ENCODE measurements at regions not wholly inside any gene's neighbourhood (a gene's known extent, or its start where the extent isn't known, plus 50 kb on each side); places are given as distances from the start of the nearest gene placed in this dataset.

- TF ChIP-seq ZNF274 (IDR thresholded peaks at IDR 0.05; ENCODE audit: low read depth, low read length): no peak
- no peak for TF ChIP-seq YY1 (IDR thresholded peaks at IDR 0.05; ENCODE audit: insufficient read depth, insufficient read length)
Measured at GRCh38 chr6:125552819-125553218, 196.6 kb upstream of the HEY2 start.

Data from NT2/D1 (cell line).